ENCODE measurements at regions not wholly inside any gene's neighbourhood (a gene's known extent, or its start where the extent isn't known, plus 50 kb on each side); places are given as distances from the start of the nearest gene placed in this dataset.

DNA sequence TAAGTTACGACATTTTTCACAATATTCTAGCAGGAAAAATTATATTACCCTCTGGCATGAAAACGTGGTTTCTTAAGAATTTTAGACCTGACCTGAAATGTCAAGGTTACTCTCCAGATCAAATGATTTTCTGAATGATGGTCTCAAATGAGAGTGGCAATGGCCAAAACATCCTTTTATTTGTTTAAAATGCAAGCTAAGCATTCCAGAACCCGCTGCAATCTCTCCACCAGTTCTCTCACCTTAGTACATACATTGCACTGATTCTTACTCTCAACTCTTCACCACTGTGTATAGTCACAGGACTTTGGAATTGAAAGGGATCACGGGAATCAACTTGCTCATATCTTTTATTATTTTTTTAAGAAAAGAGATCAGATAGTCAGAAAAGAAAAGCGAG lies 391.6 kb upstream of the LRATD1 start:
- DNase-seq (ENCODE audit: low read depth, low spot score), result no peak

DNA sequence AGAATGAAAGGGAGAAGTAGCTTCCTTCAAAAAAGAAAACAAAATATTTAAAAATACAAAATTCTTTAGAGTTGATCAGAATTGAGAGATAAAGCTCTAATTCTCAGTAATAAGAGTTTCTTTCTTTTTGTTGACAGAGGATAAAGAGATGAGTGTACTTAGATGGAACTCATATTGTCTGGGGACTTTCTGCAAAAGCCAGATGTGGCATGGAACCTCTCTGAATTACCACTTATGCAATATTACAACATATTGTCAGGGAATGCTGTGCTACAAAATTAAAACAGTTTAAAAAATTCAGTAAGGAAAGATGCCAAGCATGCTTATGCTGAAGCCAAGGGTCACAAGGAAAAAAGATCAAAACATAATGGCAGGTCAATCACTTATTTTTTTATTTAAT lies 386.6 kb upstream of the LRATD1 start:
- no peak for DNase-seq (ENCODE audit: low read depth, low spot score)

- no peak for DNase-seq (ENCODE audit: low read depth, low spot score)
Measured at GRCh38 chr2:14255135-14255820, 377.2 kb upstream of the LRATD1 start.

DNA sequence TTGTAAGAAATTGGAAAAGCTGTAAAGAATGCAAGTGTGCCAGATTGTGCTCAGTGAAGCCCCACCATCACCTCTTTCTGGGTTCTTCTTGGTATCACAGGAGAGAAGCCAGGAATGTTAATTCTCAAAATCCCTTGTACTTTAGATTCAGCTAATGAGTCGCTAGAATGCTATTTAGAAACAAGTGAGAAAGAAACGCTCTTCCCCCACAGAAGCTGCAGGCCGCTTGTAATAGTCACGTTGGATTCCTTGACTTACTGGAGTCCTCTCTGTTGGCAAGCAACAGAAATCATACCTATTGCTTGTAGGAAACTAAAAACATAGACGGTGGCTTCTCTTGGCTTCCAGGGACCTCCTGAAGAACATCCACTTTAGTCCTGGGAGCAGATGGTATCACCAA lies 375.6 kb upstream of the LRATD1 start:
- DNase-seq (ENCODE audit: low read depth, low spot score), result no peak

DNA sequence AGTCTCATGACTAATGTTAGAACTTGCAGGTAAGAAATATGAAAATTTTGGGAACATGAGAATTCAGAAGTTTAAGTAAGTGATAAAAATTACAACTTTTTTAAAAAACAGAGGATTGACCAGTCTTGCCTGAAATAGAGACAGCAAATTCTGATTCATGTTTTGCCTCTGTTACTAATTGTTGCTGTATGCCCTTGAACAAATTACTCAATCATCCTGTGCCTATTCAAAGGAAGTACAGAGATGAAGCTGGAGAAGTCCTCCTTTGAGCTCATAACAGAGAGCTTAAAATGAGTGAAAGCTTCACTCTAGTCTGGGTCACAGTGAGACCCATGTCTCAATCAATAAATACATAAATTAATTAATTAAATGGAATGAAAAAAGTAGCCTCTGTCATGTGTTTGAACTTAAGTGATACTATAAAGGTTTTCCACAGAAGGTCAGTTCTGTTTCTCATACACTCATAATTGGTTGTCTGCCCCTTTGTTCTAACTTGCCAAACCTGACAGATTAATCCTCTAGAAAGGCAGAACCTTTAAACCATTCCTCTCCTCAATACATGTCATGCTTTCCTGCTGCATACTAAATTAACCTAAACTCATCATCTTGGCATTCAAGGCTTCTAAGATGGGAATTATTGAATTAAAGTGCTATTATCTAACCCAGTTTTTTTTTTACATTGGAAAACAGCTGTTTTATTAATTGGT lies 374.6 kb upstream of the LRATD1 start:
- DNase-seq (ENCODE audit: low read depth, low spot score), result no peak

DNA sequence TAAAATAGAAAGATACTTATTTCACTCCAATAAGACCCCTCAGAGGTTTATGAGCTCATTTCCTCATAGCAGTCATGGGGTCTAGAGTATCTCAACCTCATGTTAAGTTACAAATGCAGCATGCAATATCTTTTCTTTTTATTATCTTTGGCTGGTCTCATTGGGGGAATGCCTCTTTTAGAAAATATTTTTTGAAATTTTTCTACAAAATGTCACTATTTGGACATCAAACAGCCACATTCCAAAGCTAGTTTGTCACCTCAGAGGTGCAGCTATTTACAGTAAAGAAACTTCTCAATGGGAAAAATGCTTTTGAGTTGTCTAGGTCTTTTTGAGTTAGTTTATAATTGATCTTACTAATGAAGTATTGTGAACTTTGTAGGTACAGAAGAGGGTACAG lies 370.7 kb upstream of the LRATD1 start:
- DNase-seq (ENCODE audit: low read depth, low spot score), result no peak

DNA sequence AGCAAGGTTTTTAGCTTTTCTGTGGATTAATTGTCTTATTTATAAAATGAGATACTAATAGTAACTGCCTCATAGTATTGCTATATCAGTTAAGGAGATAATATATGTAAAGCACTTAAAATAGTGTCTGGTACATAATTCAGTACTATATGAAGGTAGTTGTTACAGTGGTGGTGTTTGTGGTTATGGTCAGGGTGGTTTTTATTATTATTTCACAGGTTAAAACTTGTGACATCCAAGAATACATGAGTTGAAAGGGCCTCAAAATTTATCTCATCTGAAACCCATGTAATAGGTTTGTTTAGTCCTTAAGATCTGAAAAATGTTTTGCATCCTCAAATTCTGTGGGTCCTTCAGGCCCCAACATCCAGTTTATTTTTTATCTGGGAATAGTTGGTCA lies 369.5 kb upstream of the LRATD1 start:
- no peak for DNase-seq (ENCODE audit: low read depth, low spot score)

GRCh38 chr2:14270036-14270582 lies 362.4 kb upstream of the LRATD1 start:
- DNase-seq (ENCODE audit: low read depth, low spot score), result no peak

GRCh38 chr2:14272396-14273075 lies 360.0 kb upstream of the LRATD1 start:
- no peak for DNase-seq (ENCODE audit: low read depth, low spot score)

DNA sequence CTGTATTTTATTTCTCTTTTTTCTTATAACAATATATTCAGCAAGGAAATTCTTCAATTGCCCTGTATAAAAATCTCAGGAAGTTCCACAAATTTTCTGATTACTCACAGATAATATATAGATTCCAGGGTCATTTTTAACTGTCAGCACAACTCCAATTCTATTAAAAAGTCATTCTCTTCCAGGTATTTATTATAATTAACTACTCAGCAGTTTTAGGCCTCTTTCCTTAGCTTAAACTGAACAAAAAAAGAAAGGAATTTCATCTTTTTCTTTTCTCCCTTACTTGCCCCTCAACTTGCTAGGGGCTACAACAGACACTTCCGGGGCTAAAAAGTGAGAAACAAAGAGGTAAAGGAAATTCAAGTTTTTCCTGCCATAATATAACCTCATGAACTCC lies 358.9 kb upstream of the LRATD1 start:
- no peak for DNase-seq (ENCODE audit: low read depth, low spot score)

DNA sequence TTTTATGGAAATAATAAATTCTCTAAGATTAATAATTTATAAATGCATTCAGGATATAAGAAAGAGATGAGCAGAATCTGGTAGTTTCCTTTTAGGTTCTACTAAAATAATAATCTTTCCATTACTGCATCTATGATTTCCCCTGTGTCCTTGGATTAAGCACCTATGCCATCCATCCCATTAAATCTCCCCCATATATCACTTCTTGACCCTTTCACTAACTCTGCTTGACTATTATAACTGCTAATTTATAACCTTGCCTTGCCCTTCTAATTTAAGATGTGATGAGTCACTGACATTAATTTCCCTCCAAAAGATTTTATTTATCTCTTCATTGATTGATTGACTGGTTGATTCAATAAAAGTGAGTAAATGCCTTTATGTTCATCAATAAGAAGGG lies 348.3 kb upstream of the LRATD1 start:
- no peak for DNase-seq (ENCODE audit: low read depth, low spot score)

- no peak for DNase-seq (ENCODE audit: low read depth, low spot score)
Measured at GRCh38 chr2:14285812-14286211, 346.7 kb upstream of the LRATD1 start.

DNA sequence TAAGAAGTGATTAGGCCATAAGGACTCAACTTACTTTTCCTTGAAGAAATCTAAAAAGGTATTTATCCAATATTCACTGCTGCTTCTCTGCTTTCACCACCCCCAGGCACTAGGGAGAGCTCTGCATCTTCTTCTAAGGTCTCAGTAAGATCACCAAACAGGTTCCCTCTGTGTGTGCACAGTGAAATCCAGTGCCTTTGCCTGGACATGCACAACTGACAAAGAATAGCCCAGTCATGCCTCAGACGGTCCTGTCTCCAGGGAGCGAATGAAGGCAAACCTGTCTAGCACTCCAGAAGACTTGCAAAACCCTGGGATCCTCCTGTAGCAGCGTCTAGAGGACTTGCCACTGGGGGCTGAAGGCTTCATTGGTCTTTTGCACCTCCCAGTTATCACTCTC lies 344.5 kb upstream of the LRATD1 start:
- DNase-seq (ENCODE audit: low read depth, low spot score), result no peak

DNA sequence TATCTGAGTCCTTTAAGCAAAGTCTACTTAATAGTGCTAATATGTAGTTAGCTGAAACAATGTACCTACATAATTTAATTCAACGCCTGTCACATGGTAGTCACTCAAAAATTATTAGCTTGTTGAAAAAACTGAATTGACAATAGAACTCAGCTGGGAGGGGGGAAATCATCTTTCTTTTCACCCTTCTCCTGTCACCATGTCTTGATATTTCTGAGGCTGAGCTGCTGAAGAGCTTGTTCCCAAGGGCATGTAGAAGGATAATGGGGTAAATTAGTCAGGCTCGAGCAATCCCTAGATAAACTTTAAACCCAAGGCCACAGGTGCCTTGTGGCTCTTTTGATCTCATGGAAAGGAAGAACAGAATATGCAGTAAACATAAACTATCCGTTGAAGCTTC lies 339.6 kb upstream of the LRATD1 start:
- no peak for DNase-seq (ENCODE audit: low read depth, low spot score)

GRCh38 chr2:14297340-14297739 lies 335.2 kb upstream of the LRATD1 start:
- no peak for DNase-seq (ENCODE audit: low read depth, low spot score)

- no peak for DNase-seq (ENCODE audit: low read depth, low spot score)
Measured at GRCh38 chr2:14297906-14298305, 334.6 kb upstream of the LRATD1 start.

- no peak for DNase-seq (ENCODE audit: low read depth, low spot score)
Measured at GRCh38 chr2:14301331-14301730, 331.2 kb upstream of the LRATD1 start.

- DNase-seq (ENCODE audit: low read depth, low spot score), result no peak
Measured at GRCh38 chr2:14303366-14304115, 329.0 kb upstream of the LRATD1 start.

DNA sequence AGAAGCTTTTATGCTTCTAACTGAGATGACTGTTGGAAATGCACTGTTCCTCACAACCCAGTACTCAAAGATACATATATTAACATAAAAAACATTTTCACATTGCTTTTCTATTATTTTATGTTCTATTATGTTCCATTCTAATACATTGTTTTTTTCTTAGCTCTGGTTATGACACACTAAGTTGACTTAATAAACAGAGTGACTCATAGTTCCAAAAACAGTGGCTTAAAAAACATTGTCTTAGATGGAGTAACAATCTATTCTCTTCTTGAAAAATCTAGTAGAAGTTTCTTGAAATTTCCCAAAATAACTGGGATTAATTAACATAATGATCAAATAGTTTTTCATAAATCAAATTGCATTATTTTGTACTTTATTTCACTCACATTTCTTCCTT lies 328.2 kb upstream of the LRATD1 start:
- no peak for DNase-seq (ENCODE audit: low read depth, low spot score)

DNA sequence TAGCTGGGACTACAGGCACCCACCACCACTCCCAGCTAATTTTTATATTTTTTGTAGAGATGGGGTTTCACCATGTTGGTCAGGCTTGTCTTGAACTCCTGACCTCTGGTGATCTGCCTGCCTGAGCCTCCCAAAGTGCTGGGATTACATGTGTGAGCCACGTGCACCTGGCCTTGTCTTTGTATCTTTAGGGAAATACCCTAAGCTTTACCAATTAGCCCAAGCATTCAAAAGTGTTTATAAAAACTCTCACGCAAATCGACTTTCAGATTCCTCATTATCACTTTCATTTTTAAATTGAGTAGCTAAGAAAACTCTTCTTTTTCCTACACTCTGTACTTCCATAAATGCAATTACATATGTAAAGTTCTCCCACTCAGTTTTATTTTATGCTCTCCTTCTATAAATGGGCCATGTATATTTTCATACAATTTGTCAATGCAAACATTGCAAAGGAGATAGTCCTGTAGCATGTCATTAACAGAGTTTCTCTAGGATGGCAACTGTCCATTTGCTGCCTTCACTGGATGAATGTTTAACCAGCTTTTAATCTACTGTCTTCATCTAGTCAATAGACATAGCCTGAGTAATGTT lies 326.2 kb upstream of the LRATD1 start:
- DNase-seq (ENCODE audit: low read depth, low spot score), result no peak

- no peak for DNase-seq (ENCODE audit: low read depth, low spot score)
Measured at GRCh38 chr2:14313341-14313740, 319.2 kb upstream of the LRATD1 start.

GRCh38 chr2:14316594-14316993 lies 315.9 kb upstream of the LRATD1 start:
- no peak for DNase-seq (ENCODE audit: low read depth, low spot score)

Measured in activated CD4-positive, CD25-positive, alpha-beta regulatory T cell treated with anti-CD3 and anti-CD28 coated beads, Interleukin-2, amount 50 U/mL, for 16 hours (primary cell).